NB4 (cell line): ENCODE measurements at regions not wholly inside any gene's neighbourhood (a gene's known extent, or its start where the extent isn't known, plus 50 kb on each side); places are given as distances from the start of the nearest gene placed in this dataset.

Experiments
- DNase-seq: peaks from one replicate; pipeline ENCODE4 v3.0.0; 2010; ENCODE audit warnings: low read depth
- H3K4me3 ChIP-seq: one replicate; pipeline ENCODE4 v1.5.1; 2011; ENCODE audit warnings: mild to moderate bottlenecking, low read depth, low read length, moderate library complexity
- CTCF ChIP-seq: IDR thresholded peaks from one replicate; pipeline ENCODE4 v1.5.1; 2012; ENCODE audit warnings: low read depth, low read length
- MAX ChIP-seq: IDR thresholded peaks from 2 replicates; pipeline ENCODE4 v1.6.1; 2011; ENCODE audit warnings: low read depth, low read length
- MYC ChIP-seq: IDR thresholded peaks from 2 replicates; pipeline ENCODE4 v1.6.1; 2011; ENCODE audit warnings: low read depth, low read length
- POLR2A ChIP-seq: IDR thresholded peaks from 2 replicates; pipeline ENCODE4 v1.6.1; 2011; ENCODE audit warnings: mild to moderate bottlenecking; ENCODE audit not compliant: insufficient read length; ENCODE audit errors: extremely low read depth

- no peak for DNase-seq
- no peak for TF ChIP-seq MAX
- no peak for TF ChIP-seq MYC
- TF ChIP-seq POLR2A = no peak
- TF ChIP-seq CTCF = no peak
- no peak overlapping the region for H3K4me3 ChIP-seq
Measured at GRCh38 chr7:47711776-47712175, 129.9 kb upstream of the TNS3 start.

- TF ChIP-seq MYC = no peak
- TF ChIP-seq CTCF = no peak
- TF ChIP-seq POLR2A = no peak
- TF ChIP-seq MAX = no peak
- no peak for DNase-seq
- H3K4me3 ChIP-seq = no peak overlapping the region
Measured at GRCh38 chr7:47710201-47710935, 128.5 kb upstream of the TNS3 start.

GRCh38 chr7:47709451-47709850 is 127.5 kb upstream of the TNS3 start:
- TF ChIP-seq MAX (no peak), POLR2A (no peak), CTCF (no peak), MYC (no peak)
- no peak for DNase-seq
- H3K4me3 ChIP-seq = no peak overlapping the region

- no peak for TF ChIP-seq MAX
- no peak for TF ChIP-seq POLR2A
- no peak for TF ChIP-seq CTCF
- TF ChIP-seq MYC = no peak
- no peak for DNase-seq
- no peak overlapping the region for H3K4me3 ChIP-seq
Measured at GRCh38 chr7:47709051-47709450, 127.1 kb upstream of the TNS3 start.

- no peak overlapping the region for H3K4me3 ChIP-seq
- no peak for DNase-seq
- TF ChIP-seq POLR2A (no peak), MYC (no peak), CTCF (no peak), MAX (no peak)
Measured at GRCh38 chr7:47707583-47707982, 125.7 kb upstream of the TNS3 start.
